ENCODE measurements at regions not wholly inside any gene's neighbourhood (a gene's known extent, or its start where the extent isn't known, plus 50 kb on each side); places are given as distances from the start of the nearest gene placed in this dataset.

- no peak for DNase-seq (ENCODE audit: low read depth)
- no peak overlapping the region for H3K4me3 ChIP-seq (ENCODE audit: low read depth, low read length)
- no peak for TF ChIP-seq CTCF (IDR thresholded peaks at IDR 0.05; ENCODE audit: insufficient read depth, low read depth, low read length, missing control alignments)
Observed at GRCh38 chr2:2769481-2770431, 438.7 kb upstream of the MYT1L start.

- no peak overlapping the region for H3K4me3 ChIP-seq (ENCODE audit: low read depth, low read length)
- no peak for TF ChIP-seq CTCF (IDR thresholded peaks at IDR 0.05; ENCODE audit: insufficient read depth, low read depth, low read length, missing control alignments)
- no peak for DNase-seq (ENCODE audit: low read depth)
Observed at GRCh38 chr2:2768476-2768875, 437.4 kb upstream of the MYT1L start.

GRCh38 chr2:2767837-2768236 is 436.8 kb upstream of the MYT1L start:
- no peak overlapping the region for H3K4me3 ChIP-seq (ENCODE audit: low read depth, low read length)
- no peak for TF ChIP-seq CTCF (IDR thresholded peaks at IDR 0.05; ENCODE audit: insufficient read depth, low read depth, low read length, missing control alignments)
- no peak for DNase-seq (ENCODE audit: low read depth)

GRCh38 chr2:2765839-2766495 is 434.9 kb upstream of the MYT1L start:
- no peak overlapping the region for H3K4me3 ChIP-seq (ENCODE audit: low read depth, low read length)
- no peak for DNase-seq (ENCODE audit: low read depth)
- TF ChIP-seq CTCF (IDR thresholded peaks at IDR 0.05; ENCODE audit: insufficient read depth, low read depth, low read length, missing control alignments) = no peak

- no peak for TF ChIP-seq CTCF (IDR thresholded peaks at IDR 0.05; ENCODE audit: insufficient read depth, low read depth, low read length, missing control alignments)
- no peak for DNase-seq (ENCODE audit: low read depth)
- no peak overlapping the region for H3K4me3 ChIP-seq (ENCODE audit: low read depth, low read length)
Observed at GRCh38 chr2:2765176-2765800, 434.2 kb upstream of the MYT1L start.

- no peak for TF ChIP-seq CTCF (IDR thresholded peaks at IDR 0.05; ENCODE audit: insufficient read depth, low read depth, low read length, missing control alignments)
- H3K4me3 ChIP-seq (ENCODE audit: low read depth, low read length) = no peak overlapping the region
- DNase-seq (ENCODE audit: low read depth) = no peak
Observed at GRCh38 chr2:2764739-2765138, 433.7 kb upstream of the MYT1L start.
